ENCODE measurements at regions not wholly inside any gene's neighbourhood (a gene's known extent, or its start where the extent isn't known, plus 50 kb on each side); places are given as distances from the start of the nearest gene placed in this dataset.

GRCh38 chr16:6207580-6207979 lies 1110.0 kb upstream of the EEF2KMT start:
- intact Hi-C loops (cut with micrococcal nuclease) = no loop called here
- Histone ChIP-seq H3K4me3 (ENCODE audit: low read length) (no peak overlapping the region), H3K9me3 (ENCODE audit: low read length) (no peaks in the 10 kb centered on the region), H3F3A (ENCODE audit: low read length, unreplicated experiment) (no peaks in the 10 kb centered on the region), H3K9ac (ENCODE audit: low read length) (no peak overlapping the region), H2AFZ (ENCODE audit: low read length) (no peak overlapping the region), H3K27ac (ENCODE audit: low read length) (no peak overlapping the region), H3K9me2 (replicated peaks; ENCODE audit: low read length) (no peaks in the 10 kb centered on the region), H4K20me1 (ENCODE audit: low read length) (no peaks in the 10 kb centered on the region), H3K36me3 (ENCODE audit: low read depth, low read length) (no peaks in the 10 kb centered on the region), H3K4me2 (ENCODE audit: low read length) (no peak overlapping the region), H3K27me3 (ENCODE audit: low read length) (no peaks in the 10 kb centered on the region), H3K79me2 (ENCODE audit: low read length) (no peaks in the 10 kb centered on the region), H3K4me1 (ENCODE audit: insufficient read depth, low read length) (no peaks in the 10 kb centered on the region)
- ChIA-PET CTCF (no interaction called here), POLR2A (ENCODE audit: unreplicated experiment) (no interaction called here)
- BruUV-seq (replicated peaks) = no TSS peak
- ATAC-seq = no peak
- DNase-seq = no peak
- TF ChIP-seq CTCF (conservative IDR thresholded peaks at IDR 0.05; ENCODE audit: low read depth, low read length) (no peak), EZH2phosphoT487 (IDR thresholded peaks at IDR 0.05; ENCODE audit: borderline replicate concordance, low read length) (no peak), EZH2 (IDR thresholded peaks at IDR 0.05; ENCODE audit: low read length, unreplicated experiment) (no peak)

GRCh38 chr16:6207124-6207523 lies 1109.5 kb upstream of the EEF2KMT start:
- Histone ChIP-seq H2AFZ (ENCODE audit: low read length) (no peak overlapping the region), H4K20me1 (ENCODE audit: low read length) (no peaks in the 10 kb centered on the region), H3K9ac (ENCODE audit: low read length) (no peak overlapping the region), H3K9me2 (replicated peaks; ENCODE audit: low read length) (no peaks in the 10 kb centered on the region), H3K27me3 (ENCODE audit: low read length) (no peaks in the 10 kb centered on the region), H3K4me1 (ENCODE audit: insufficient read depth, low read length) (no peaks in the 10 kb centered on the region), H3K79me2 (ENCODE audit: low read length) (no peaks in the 10 kb centered on the region), H3K4me2 (ENCODE audit: low read length) (no peak overlapping the region), H3K27ac (ENCODE audit: low read length) (no peak overlapping the region), H3F3A (ENCODE audit: low read length, unreplicated experiment) (no peaks in the 10 kb centered on the region), H3K36me3 (ENCODE audit: low read depth, low read length) (no peaks in the 10 kb centered on the region), H3K4me3 (ENCODE audit: low read length) (no peak overlapping the region), H3K9me3 (ENCODE audit: low read length) (no peaks in the 10 kb centered on the region)
- ChIA-PET CTCF (no interaction called here), POLR2A (ENCODE audit: unreplicated experiment) (no interaction called here)
- DNase-seq (no peak), ATAC-seq (no peak)
- BruUV-seq (replicated peaks) = no TSS peak
- intact Hi-C loops (cut with micrococcal nuclease) = no loop called here
- no peak for TF ChIP-seq EZH2 (IDR thresholded peaks at IDR 0.05; ENCODE audit: low read length, unreplicated experiment)
- no peak for TF ChIP-seq CTCF (conservative IDR thresholded peaks at IDR 0.05; ENCODE audit: low read depth, low read length)
- TF ChIP-seq EZH2phosphoT487 (IDR thresholded peaks at IDR 0.05; ENCODE audit: borderline replicate concordance, low read length) = no peak

- Histone ChIP-seq H3F3A (ENCODE audit: low read length, unreplicated experiment) (no peaks in the 10 kb centered on the region), H3K4me2 (ENCODE audit: low read length) (no peak overlapping the region), H3K4me3 (ENCODE audit: low read length) (no peak overlapping the region), H2AFZ (ENCODE audit: low read length) (no peak overlapping the region), H3K9me2 (replicated peaks; ENCODE audit: low read length) (no peaks in the 10 kb centered on the region), H3K9ac (ENCODE audit: low read length) (no peak overlapping the region), H3K36me3 (ENCODE audit: low read depth, low read length) (no peaks in the 10 kb centered on the region), H3K4me1 (ENCODE audit: insufficient read depth, low read length) (no peaks in the 10 kb centered on the region), H4K20me1 (ENCODE audit: low read length) (no peaks in the 10 kb centered on the region), H3K27ac (ENCODE audit: low read length) (no peak overlapping the region), H3K79me2 (ENCODE audit: low read length) (no peaks in the 10 kb centered on the region), H3K27me3 (ENCODE audit: low read length) (no peaks in the 10 kb centered on the region), H3K9me3 (ENCODE audit: low read length) (no peaks in the 10 kb centered on the region)
- ATAC-seq (no peak), DNase-seq (no peak)
- intact Hi-C loops (cut with micrococcal nuclease) = no loop called here
- BruUV-seq (replicated peaks) = no TSS peak
- ChIA-PET CTCF (no interaction called here), POLR2A (ENCODE audit: unreplicated experiment) (no interaction called here)
- TF ChIP-seq EZH2 (IDR thresholded peaks at IDR 0.05; ENCODE audit: low read length, unreplicated experiment) (no peak), CTCF (conservative IDR thresholded peaks at IDR 0.05; ENCODE audit: low read depth, low read length) (no peak), EZH2phosphoT487 (IDR thresholded peaks at IDR 0.05; ENCODE audit: borderline replicate concordance, low read length) (no peak)
Measured at GRCh38 chr16:6206080-6206479, 1108.5 kb upstream of the EEF2KMT start.
